Activated CD8-positive, alpha-beta memory T cell treated with anti-CD3 and anti-CD28 coated beads, Interleukin-2, amount 50 U/mL, for 4 hours (primary cell): ENCODE measurements at regions not wholly inside any gene's neighbourhood (a gene's known extent, or its start where the extent isn't known, plus 50 kb on each side); places are given as distances from the start of the nearest gene placed in this dataset.
"Not testable (repeated sequence)": the region's sequence is repeated elsewhere in the genome, so short reads cannot be mapped to it uniquely, and the experiment has no call there.

Experiments
- DNase-seq: peaks from one replicate; pipeline ENCODE4 v3.0.0-alpha.2; 2020

DNA sequence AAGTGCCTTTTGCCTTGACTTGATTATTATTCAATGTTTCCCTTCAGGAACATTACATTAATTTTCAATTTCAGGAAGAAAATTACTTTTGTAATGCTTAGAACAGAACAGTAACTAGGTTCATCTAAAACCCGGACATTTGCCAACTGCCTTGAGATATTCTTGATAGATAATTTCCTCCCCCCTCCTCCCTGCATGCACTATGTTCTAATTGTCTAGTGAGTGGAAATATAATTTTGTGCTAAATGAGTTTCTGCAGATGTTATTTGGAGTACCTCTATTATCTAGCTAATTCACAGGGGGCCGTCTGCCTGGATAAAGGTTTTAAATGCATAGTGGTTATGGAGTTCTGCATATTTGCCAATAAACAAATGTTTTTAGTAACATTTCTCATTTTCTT, 200.3 kb upstream of the SLC39A10 start:
- no peak for DNase-seq

DNA sequence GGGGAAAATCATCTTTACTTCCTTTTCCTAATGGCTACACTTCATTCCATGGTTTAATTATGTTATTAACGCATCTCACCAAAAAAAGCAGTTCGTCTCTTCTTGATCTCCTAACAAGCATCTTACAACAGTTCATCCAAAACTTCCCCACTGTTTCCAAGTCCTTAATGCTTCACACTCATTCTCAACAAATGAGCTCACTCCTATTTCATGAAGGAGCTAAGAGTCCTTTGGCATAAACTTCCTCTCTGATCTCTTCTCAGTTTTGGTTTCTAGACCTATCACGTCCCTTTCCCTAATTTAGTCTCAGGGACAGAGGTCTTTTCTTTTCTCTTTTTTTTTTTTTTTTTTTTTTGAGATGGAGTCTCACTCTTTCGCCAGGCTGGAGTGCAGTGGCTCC, 205.9 kb upstream of the SLC39A10 start:
- DNase-seq: no peak

DNA sequence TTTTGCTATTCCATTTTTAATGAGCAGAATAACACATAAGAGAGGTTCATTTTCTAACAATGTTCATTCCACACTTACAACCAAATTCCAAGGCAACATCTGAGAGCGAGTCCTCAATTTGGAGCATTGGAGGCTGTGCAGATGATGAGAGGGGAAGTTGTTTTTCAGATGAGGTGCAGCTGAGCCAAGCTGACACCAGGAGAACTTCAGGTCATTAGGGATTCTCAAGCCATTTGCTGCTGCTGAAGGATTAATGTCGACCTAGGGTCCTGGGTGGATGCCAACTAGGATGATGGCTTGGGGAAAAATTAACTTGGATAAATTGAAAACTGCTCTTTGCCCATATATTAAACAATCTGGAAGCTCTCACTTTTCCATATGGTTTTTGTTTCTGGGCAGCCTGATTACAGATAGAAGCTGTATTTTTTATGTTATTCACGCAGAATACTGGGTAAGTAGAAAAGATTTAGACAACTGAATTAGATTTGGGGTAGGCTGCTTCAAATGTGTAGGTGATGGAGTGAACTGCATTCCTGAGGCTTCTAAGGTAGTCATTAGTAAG, 206.4 kb upstream of the SLC39A10 start:
- DNase-seq: no peak

DNA sequence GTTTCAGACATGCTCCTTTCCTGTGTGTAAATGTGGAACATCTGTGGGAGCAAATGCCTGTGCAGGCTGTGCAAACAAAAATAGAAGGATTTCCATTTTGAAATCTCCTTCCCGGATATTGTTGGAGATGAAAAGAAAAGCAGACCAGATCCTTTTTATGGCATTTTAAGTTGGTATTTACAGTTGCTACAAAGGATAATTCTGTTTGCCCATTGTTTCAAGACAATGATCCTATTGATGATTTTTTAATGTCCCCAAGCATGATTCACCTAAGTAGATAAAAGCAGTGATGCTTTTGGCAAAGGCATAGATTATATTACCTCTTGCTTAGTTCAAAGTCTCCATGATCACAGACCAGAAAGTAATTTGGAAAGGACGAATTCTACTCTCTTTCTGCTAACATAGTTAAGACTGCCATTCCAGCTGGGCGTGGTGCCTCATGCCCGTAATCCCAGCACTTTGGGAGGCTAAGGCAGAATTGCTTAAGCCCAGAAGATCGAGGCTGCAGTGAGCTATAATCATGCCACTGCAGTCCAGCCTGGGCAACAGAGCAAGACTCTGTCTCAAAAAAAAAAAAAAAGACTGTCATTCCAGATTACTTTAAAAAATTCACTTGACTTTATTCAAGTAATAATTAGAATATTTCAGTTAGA, 209.6 kb upstream of the SLC39A10 start:
- DNase-seq: no peak

DNA sequence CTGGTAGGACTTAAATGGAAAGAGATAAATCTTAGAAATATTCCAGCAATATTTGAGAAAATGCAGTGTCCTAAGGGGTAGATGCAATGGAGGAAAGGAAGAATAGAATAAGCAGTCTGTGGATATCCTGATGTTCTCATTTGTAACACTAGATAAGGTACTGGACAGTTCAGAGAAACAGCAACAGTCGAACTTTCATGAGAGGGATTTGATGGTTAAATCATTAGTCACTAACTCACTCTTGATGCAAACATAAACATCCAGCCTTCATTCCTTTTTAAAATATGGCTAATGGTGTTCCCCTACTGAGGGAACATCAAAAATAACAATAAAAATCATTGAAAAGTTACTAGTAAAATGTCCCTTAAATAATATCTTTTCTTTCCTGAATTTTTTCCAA, 211.4 kb upstream of the SLC39A10 start:
- no peak for DNase-seq

DNA sequence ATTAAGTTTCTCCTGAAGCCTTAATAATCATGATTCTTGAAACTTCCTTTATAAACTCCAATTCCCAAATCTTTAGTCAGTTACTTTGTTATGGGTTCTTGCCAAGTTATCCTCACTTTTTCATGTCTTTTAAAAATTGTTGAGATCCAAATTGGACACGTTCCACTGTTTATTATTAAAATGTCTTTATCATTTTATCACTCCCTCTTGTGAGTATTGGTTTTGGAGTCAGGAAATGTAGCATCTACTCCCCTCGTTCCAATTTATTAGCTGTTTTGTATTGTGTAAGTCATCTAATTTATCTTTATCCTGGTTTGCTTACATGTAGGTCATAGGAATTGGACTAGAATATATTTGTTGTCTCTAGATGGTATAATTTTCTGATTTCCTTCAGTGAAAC, 213.1 kb upstream of the SLC39A10 start:
- DNase-seq: no peak

DNA sequence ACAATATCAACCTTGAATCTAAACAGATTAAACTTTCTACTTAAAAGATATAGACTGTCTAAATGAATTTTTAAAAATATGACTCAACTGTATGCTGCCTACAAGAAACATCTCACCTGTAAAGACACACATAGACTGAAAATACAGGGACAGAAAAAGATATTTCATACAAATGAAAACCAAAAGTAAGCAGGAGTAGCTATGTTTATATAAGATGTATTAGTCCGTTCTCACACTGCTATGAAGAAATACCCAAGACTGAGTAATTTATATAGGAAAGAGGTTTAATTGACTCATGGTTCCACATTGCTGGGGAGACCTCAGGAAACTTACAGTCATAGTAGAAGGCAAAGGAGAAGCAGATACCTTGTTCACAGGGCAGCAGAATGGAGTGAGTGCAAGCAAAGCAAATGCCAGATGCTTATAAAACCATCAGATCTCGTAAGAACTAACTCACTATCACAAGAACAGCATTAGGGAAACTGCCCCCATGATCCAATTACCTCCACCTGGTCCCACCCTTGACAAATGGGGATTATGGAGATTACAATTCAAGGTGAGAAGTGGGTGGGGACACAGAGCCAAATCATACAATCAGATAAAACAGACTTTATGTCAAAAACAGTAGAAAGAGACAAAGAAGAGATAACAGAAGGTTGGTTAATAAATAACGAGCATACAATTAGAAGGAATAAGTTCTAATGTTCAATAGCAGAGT, 214.4 kb upstream of the SLC39A10 start:
- no peak for DNase-seq

DNA sequence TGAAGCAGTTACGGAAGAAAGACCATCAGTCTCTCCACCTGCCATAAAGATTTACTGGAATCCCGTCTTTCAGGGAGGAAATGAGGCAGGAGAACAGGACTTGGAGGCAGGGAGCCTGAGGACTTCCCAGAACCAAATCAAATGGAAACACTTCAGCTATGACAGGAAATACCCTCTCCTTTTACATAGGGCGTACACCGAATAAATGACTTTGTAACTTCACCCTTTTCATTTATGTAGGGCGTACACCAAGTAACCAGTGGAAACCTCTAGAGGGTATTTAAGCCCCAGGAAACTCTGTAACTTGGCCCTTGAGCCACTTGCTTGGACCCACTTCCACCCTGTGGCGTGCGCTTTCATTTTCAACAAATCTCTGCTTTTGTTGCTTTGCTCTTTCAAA, 218.3 kb upstream of the SLC39A10 start:
- DNase-seq: no peak

DNA sequence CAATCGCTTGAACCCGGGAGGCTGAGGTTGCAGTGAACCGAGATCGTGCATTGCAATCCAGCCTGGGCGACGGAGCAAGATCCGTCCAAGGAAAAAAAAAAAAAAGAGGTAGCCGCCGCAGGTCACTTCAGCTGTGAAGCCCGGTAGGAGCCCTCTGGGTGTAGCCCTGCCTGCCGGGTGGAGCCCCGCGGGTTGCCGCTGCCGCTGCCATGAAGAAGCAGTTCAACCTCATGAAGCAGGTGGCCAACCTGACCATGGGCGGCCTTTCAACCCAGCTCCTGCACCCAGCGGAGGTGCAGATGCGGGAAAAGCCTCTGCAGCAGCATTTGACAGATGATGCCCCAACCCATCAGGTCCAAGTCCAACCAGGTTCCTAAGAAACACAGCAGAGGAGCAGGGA, 219.5 kb upstream of the SLC39A10 start:
- DNase-seq: no peak

DNA sequence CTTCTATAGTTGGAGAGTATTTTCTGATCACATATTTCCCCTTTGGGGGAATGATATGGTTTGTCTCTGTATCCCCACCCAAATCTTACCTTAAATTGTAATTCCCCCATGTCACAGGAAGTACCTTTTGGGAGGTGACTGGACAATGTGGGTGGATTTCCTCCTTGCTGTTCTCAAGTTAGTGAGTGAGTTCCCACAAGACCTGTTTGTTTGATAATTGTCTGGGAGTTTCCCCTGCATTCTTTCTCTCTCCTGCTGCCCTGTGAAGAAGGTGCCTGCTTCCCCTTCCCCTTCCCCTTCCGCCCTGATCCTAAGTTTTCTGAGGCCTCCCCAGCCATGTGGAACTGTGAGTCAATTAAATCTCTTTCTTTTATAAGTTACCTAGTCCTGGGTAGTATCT, 222.7 kb upstream of the SLC39A10 start:
- no peak for DNase-seq

DNA sequence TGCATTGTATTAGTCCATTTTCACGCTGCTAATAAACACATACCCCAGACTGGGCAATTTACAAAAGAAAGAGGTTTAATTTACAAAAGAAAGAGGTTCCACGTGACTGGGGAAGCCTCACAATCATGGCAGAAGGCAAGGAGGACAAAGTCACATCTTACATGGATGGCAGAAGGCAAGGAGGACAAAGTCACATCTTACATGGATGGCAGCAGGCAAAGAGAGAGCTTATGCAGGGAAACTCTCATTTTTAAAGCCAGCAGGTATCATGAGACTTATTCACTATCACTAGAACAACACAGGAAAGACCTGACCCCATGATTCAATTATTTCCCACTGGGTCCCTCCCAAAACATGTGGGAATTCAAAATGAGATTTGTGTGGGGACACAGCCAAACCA, 223.3 kb upstream of the SLC39A10 start:
- DNase-seq: not testable (repeated sequence)

DNA sequence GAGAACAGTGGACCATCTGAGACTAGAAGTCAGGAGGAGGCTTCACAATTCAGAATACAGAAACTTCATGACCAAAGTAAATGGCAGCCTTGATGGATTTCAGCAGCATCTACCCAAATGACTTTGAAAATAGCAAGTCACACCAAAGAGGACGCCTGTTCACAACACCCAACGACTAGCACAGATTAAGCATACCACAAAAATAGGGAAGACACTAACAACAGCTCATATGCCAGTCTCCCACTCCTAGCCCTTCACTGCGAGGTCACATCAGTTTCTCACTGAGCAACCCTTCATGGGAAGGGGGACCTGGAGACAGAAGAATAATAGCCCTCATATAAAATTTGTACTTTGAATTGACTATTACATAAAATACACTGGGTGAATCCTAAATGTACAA, 228.4 kb upstream of the SLC39A10 start:
- no peak for DNase-seq

DNA sequence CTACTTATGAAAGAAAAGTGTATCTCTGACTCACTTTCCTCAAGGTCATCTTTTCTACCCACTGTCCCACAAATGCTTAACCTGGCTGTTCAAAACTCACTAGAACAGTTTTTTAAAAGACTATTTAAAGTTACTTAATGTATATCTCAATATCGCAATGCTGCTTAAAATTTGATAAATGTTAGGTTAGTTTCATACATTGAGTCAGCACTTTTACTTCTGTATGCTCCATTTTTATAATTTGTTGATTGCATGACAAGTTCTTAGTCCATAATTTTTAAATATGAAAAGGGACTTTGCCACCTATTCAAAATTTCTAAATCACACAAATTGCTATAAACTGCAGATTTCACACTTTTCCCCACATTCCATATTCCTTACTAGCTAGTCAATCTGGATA, 231.7 kb upstream of the SLC39A10 start:
- DNase-seq: no peak

DNA sequence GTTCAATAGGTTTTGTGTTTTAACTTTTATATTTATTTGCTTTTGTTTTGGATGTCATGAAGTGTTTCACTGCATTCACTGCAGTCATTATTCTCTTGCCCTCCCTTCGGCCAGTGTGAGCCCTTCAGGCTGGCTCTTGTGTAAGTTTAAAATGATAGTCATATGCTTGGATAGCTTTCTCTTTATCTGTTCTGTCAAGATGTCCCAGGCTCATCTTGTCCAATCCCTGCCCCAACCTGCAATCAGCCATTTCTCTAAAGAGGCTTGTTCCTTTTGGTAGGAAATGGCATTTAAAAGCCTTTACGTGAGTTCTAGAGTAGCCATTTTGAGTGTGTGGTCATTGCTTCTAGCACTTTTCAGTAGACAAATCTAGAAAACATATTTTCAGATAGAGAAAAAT, 238.0 kb upstream of the SLC39A10 start:
- no peak for DNase-seq

DNA sequence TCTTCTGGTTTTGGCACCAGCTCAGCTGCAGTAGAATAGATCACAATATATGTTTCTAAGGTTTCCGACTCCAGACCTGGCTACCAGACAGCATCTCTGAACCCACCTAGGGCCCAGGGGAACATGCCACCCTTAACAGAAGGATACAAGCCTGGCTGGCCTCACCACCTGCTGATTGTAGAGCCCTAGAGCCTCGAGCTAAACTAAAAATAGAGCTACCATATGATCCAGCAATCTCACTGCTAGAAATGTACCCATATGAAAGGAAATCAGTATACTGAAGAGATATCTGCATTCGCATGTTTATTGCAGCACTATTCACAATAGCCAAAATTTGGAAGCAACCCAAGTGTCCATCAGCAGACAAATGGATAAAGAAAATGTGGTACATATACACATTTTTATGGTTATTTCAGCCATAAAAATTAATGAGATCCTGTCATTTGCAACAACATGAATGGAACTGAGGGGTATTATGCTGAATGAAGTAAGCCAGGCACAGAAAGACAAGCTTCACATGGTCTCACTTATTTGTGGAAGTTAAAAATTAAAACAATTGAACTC, 242.4 kb upstream of the SLC39A10 start:
- no peak for DNase-seq

DNA sequence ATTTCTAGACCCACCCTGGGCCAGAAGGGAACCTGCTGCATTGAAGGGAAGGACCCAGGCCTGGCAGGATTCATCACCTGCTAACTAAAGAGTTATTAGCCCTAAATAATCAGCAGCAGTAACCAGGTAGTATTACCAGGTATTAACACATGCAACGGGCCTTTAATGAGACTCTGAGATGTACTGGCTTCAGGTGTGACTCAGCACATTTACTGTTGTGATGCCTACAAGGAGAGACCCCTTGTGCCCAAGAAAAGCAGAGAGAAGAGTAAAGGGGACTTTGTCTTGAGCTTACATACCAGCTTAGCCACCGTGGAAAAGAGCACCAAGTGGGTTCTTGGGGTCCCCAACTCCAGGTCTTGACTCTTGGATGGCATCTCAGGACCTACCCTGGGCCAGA, 243.1 kb upstream of the SLC39A10 start:
- DNase-seq: no peak

DNA sequence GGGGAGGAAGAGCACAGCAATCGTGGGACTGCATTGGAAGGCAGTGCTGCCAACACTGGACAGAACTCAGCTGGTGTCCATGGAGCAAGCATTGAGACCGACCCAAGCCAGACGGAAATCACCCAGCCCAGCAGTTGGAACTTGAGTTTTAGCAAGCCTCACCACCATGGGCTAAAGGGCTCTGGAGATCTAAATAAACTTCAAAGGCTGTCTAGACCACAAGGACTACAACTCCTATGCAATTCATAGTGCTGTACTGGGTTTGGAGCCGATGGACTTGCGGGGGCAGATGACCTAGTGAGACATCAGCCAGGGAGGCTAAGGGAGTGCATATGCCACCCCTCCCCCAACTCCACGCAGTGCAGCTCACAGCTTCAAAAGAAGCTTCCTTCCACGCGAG, 243.6 kb upstream of the SLC39A10 start:
- DNase-seq: no peak

DNA sequence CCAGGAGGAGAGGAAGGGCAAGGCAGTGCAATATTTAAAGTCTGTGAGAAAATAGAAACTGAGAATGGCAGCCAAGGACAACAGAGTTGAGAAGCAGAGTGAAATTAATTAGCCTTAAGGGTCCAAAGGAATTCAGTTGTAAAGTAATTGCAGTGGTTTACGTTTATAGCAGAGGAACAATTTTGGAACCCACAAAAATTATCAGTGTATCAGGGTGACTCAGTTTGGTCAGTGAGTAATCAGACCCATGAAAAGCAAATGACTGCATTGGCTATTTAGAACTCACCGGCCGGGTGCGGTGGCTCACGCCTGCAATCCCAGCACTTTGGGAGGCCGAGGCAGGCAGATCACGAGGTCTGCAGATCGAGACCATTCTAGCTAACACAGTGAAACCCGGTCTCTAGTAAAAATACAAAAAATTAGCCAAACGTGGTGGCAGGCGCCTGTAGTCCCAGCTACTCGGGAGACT, 245.8 kb upstream of the SLC39A10 start:
- no peak for DNase-seq

DNA sequence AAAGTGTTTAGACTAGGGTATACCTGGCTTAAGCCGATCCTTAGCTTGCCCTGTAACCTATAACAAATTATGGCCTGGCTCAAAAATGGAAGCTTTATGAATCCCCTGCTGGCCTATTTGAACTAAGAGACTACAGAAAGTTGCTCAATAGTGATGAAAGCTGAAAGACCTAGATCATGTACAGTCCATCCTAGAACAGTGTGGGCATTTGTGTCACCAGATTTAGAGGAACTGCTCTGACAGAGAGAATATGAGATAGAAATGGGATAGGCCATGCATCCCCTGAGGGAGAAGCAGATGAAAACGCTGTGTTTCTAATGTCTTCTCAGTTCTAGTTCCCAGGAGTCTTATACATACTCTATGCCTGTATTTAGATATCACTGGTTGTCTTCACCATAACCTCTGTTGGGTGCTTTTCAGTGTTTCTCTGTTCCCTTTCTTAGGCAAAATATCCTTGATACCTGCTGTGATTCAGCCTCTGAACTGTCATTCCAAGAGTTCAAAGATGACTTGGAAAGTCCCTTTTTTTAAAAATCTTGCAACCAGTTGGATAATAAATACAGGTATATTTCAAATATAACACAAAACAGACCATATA, 246.9 kb upstream of the SLC39A10 start:
- no peak for DNase-seq

DNA sequence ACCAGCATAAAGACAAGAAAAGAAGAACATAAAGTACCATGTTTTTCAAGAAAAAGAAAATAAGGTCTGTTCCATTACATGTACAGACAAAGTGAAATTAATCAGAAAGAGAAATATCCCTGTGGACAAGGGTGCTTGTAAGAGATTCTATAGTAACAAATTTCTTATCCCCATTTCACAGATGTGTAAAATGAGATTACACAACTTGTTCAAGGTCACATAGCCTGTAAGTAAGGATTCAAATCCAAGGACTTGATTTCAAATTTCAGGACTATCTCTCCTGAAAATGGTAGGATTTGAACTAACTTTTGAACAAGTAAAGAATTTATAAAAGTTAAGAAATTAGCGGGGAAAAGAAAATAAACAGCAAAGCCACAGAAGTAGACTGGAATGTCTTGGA, 248.2 kb upstream of the SLC39A10 start:
- DNase-seq: no peak

DNA sequence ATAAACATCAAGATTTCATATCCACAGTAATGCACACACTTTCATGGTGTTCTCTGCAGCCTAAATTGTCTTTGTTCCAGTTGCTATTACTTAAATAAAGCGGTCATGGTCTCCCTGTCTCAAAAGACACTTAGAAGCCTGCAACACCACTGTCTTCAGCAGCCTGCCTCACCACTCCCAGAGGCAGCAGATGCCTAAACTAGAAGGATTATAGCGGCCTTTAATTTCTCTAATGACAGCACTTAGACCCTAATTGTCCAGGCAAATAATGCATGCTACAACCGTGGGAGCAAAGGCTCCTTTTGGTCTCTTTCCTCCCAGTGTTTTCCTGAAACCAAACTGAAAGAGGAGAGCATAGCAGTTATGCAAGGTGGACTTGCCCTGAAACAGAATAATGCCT, 248.8 kb upstream of the SLC39A10 start:
- DNase-seq: no peak

DNA sequence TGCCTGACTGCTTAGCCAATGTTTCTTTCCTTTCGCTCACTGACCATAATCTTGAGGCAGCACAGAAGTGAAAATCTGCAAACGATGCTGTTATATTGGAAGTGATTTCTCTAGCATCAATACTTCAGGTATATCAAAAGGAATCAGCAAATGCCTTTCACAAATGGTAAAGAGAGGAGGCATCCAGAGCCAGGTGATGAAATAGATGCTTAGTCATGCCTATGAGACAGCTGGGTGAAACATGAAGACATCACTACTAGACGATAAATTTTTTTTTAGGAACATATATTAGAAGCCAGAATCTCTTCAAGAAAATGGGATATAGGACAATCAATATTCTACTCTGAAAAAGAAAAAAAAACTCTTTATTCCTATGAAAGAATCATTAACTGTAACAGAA, 249.2 kb upstream of the SLC39A10 start:
- no peak for DNase-seq

DNA sequence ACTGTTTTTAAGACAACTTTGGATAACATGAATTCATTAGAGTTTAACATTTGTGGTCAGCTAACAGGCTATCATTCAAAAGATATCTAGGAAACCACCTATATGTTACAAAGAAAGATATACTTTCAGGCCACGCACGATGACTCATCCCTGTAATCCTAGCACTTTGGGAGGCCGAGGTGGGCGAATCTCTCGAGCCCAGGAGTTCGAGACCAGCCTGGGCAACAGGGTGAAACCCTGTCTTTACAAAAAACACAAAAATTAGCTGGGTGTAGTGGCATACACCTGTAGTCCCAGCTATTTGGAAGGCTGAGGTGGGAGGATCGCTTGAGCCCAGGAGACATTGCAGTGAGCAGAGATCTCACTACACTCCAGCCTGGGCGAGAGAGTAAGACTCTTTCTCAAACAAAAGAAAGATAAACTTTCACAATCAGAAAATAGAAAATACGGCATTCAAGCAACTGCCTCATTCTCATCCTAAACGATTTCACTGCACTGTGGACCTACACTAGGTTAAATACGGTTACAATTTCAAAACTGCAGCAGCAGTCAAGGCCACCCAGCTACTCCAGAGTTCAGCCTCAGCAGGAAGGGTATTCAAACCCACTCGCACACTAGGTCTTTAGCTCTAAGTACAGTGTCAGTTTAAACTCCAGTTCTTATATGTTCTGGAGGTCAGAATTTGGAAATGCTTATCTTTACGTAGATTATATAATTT, 250.0 kb upstream of the SLC39A10 start:
- DNase-seq: no peak
